ENCODE measurements at regions not wholly inside any gene's neighbourhood (a gene's known extent, or its start where the extent isn't known, plus 50 kb on each side); places are given as distances from the start of the nearest gene placed in this dataset.
A peak's percentile ranks its signal among the peaks of the same experiment; 100 is the strongest.

GRCh38 chr3:98711426-98711825 lies 51.7 kb upstream of the ST3GAL6 start:
- TF ChIP-seq GATA2 (IDR thresholded peaks at IDR 0.05; ENCODE audit: low read depth, low read length) (peak; percentile 49), GATA3 (IDR thresholded peaks at IDR 0.05; ENCODE audit: low read depth, low read length) (no peak)

All from SH-SY5Y (cell line).